GM23338 (cell line): ENCODE measurements at regions not wholly inside any gene's neighbourhood (a gene's known extent, or its start where the extent isn't known, plus 50 kb on each side); places are given as distances from the start of the nearest gene placed in this dataset.

Experiments
- ATAC-seq: fragments of 200-7000 bp; cut with Tn5 transposase; 3 replicates; pipeline ENCODE4 v1.9.1; 2020
- DNase-seq: peaks from one replicate; pipeline ENCODE4 v3.0.0-alpha.2; 2015; ENCODE audit warnings: low spot score
- H2AFZ ChIP-seq: fragments of 200-600 bp; sonication (generic); 2 replicates; pipeline ENCODE4 v1.8.0; 2016; ENCODE audit warnings: antibody characterized with exemption, mild to moderate bottlenecking, moderate library complexity
- H3F3A ChIP-seq: fragments of 200-600 bp; sonication (generic); replicated peaks from 2 replicates; pipeline ENCODE4 v1.8.0; 2017; ENCODE audit warnings: antibody characterized with exemption, mixed run types, low read depth
- H3K27ac ChIP-seq: fragments of 200-600 bp; sonication (generic); 2 replicates; pipeline ENCODE4 v1.6.1; 2016; ENCODE audit warnings: low read depth
- H3K27me3 ChIP-seq: fragments of 200-600 bp; sonication (generic); 2 replicates; pipeline ENCODE4 v1.8.0; 2016; ENCODE audit warnings: mild to moderate bottlenecking, mixed run types, moderate library complexity; ENCODE audit not compliant: insufficient read depth
- H3K36me3 ChIP-seq: fragments of 200-600 bp; sonication (generic); 2 replicates; pipeline ENCODE4 v1.8.0; 2016; ENCODE audit warnings: mild to moderate bottlenecking; ENCODE audit not compliant: insufficient read depth
- H3K4me1 ChIP-seq: fragments of 200-600 bp; sonication (generic); 2 replicates; pipeline ENCODE4 v1.8.0; 2016; ENCODE audit warnings: mild to moderate bottlenecking, moderate library complexity; ENCODE audit not compliant: insufficient read depth
- H3K4me2 ChIP-seq: fragments of 200-600 bp; sonication (generic); 2 replicates; pipeline ENCODE4 v1.7.1; 2017; ENCODE audit warnings: mixed run types
- H3K4me3 ChIP-seq: fragments of 200-600 bp; sonication (generic); 2 replicates; pipeline ENCODE4 v1.6.1; 2016; ENCODE audit warnings: mixed run types
- H3K79me2 ChIP-seq: fragments of 200-600 bp; sonication (generic); replicated peaks from 2 replicates; pipeline ENCODE4 v1.8.0; 2017; ENCODE audit warnings: mild to moderate bottlenecking; ENCODE audit not compliant: insufficient read depth
- H3K9me2 ChIP-seq: fragments of 200-600 bp; sonication (generic); 2 replicates; pipeline ENCODE4 v1.8.0; 2017; ENCODE audit not compliant: insufficient read depth
- H4K20me1 ChIP-seq: fragments of 200-600 bp; sonication (generic); replicated peaks from 2 replicates; pipeline ENCODE4 v1.8.0; 2017; ENCODE audit warnings: mild to moderate bottlenecking; ENCODE audit not compliant: insufficient read depth
- H3K27ac Mint-ChIP-seq: 2 replicates; pipeline ENCODE4 v1.8.0; 2020; ENCODE audit warnings: inconsistent platforms, mild to moderate bottlenecking, moderate library complexity, mixed read lengths
- H3K27me3 Mint-ChIP-seq: 3 replicates; pipeline ENCODE4 v1.8.0; 2022; ENCODE audit warnings: low read depth, mild to moderate bottlenecking, moderate library complexity, mixed read lengths, inconsistent platforms; ENCODE audit not compliant: insufficient read depth, poor library complexity
- H3K36me3 Mint-ChIP-seq: 3 replicates; pipeline ENCODE4 v1.8.0; 2021; ENCODE audit warnings: low read depth, mild to moderate bottlenecking, inconsistent platforms, moderate library complexity, mixed read lengths
- H3K4me1 Mint-ChIP-seq: 3 replicates; pipeline ENCODE4 v1.8.0; 2020; ENCODE audit warnings: mild to moderate bottlenecking, inconsistent platforms, mixed read lengths
- H3K4me3 Mint-ChIP-seq: 3 replicates; pipeline ENCODE4 v1.8.0; 2021; ENCODE audit warnings: moderate library complexity, mild to moderate bottlenecking, inconsistent platforms, mixed read lengths
- H3K9me3 Mint-ChIP-seq: 3 replicates; pipeline ENCODE4 v1.8.0; 2020; ENCODE audit warnings: moderate library complexity, mild to moderate bottlenecking, inconsistent platforms, mixed read lengths
- CREB1 ChIP-seq: fragments of 250-450 bp; sonication (Bioruptor Pico); IDR thresholded peaks from 2 replicates; pipeline ENCODE4 v1.5.0; 2020; ENCODE audit warnings: low read depth, mild to moderate bottlenecking, moderate library complexity
- CTCF ChIP-seq, 2 experiments: fragments of 200-600 bp in 1 of 2; sonication (generic) in 1 of 2; conservative IDR thresholded peaks; 2 replicates each; pipeline versions ENCODE4 v1.5.1 to v1.6.1; 2016 to 2017; ENCODE audit warnings: antibody characterized with exemption in 2 of 2, low read depth in 2 of 2, mild to moderate bottlenecking in 2 of 2, moderate library complexity in 1 of 2
- EZH2 ChIP-seq: fragments of 200-600 bp; sonication (generic); IDR thresholded peaks from one replicate; pipeline ENCODE4 v1.8.0; 2017; ENCODE audit warnings: antibody characterized with exemption, mild to moderate bottlenecking, low read depth; ENCODE audit not compliant: unreplicated experiment
- EZH2phosphoT487 ChIP-seq: fragments of 200-600 bp; sonication (generic); IDR thresholded peaks from one replicate; pipeline ENCODE4 v1.8.1; 2018; ENCODE audit warnings: antibody characterized with exemption; ENCODE audit not compliant: unreplicated experiment
- JUNB ChIP-seq: IDR thresholded peaks from one replicate; pipeline ENCODE4 v1.6.1; 2016; ENCODE audit warnings: antibody characterized with exemption; ENCODE audit not compliant: unreplicated experiment
- NANOG ChIP-seq: IDR thresholded peaks from 2 replicates; pipeline ENCODE4 v1.6.1; 2016; ENCODE audit warnings: antibody characterized with exemption, borderline replicate concordance
- POLR2AphosphoS5 ChIP-seq: IDR thresholded peaks from 2 replicates; pipeline ENCODE4 v1.6.1; 2016; ENCODE audit warnings: antibody characterized with exemption, low read depth
- REST ChIP-seq: IDR thresholded peaks from one replicate; pipeline ENCODE4 v1.6.1; 2018; ENCODE audit warnings: antibody characterized with exemption; ENCODE audit not compliant: unreplicated experiment
- STAT1 ChIP-seq: IDR thresholded peaks from one replicate; pipeline ENCODE4 v1.6.1; 2016; ENCODE audit warnings: antibody characterized with exemption; ENCODE audit not compliant: unreplicated experiment
- ZNF114 ChIP-seq: fragments of 250-450 bp; sonication (Bioruptor Pico); IDR thresholded peaks from 2 replicates; pipeline ENCODE4 v1.5.0; 2020; ENCODE audit warnings: mild to moderate bottlenecking, moderate library complexity
- ZNF331 ChIP-seq: fragments of 250-450 bp; sonication (Bioruptor Pico); IDR thresholded peaks from 2 replicates; pipeline ENCODE4 v1.5.0; 2020; ENCODE audit warnings: low read depth, mild to moderate bottlenecking, moderate library complexity
- ZNF462 ChIP-seq: fragments of 250-450 bp; sonication (Bioruptor Pico); IDR thresholded peaks from 2 replicates; pipeline ENCODE4 v1.5.0; 2020; ENCODE audit warnings: mild to moderate bottlenecking, moderate library complexity

GRCh38 chr16:16857012-16857411, 478.1 kb downstream of the NPIPA7 start:
- no peak; the same call in 2 of the 3 replicates for ATAC-seq
- Histone ChIP-seq H4K20me1 (no peaks in the 10 kb centered on the region), H3F3A (no peaks in the 10 kb centered on the region), H3K4me1 (no peaks in the 10 kb centered on the region), H3K4me2 (no peak overlapping the region), H3K79me2 (no peaks in the 10 kb centered on the region), H3K36me3 (no peaks in the 10 kb centered on the region), H3K4me3 (no peak overlapping the region), H3K27me3 (no peaks in the 10 kb centered on the region), H3K9me2 (0 out of 2 replicates have a peak, but pooled peaks cover 4% of the 10 kb centered on the region), H2AFZ (no peak overlapping the region), H3K27ac (no peak overlapping the region)
- H3K9me3 Mint-ChIP-seq = no peaks in the 10 kb centered on the region
- TF ChIP-seq ZNF114 (CRISPR knock-in tag) (no peak), CTCF (conservative IDR thresholded peaks at IDR 0.05; ENCODE audit: low read depth in 2 of 2) (no peak), STAT1 (no peak), JUNB (no peak), REST (no peak), NANOG (no peak), EZH2phosphoT487 (no peak), POLR2AphosphoS5 (no peak), ZNF462 (no peak), CREB1 (CRISPR knock-in tag) (no peak), ZNF331 (CRISPR knock-in tag) (no peak), EZH2 (no peak)
- no peak overlapping the region for H3K4me3 Mint-ChIP-seq
- no peaks in the 10 kb centered on the region for H3K36me3 Mint-ChIP-seq
- no peak overlapping the region for H3K27ac Mint-ChIP-seq
- peaks cover 10% of the 10 kb centered on the region; the same call in 2 of the 3 replicates for H3K4me1 Mint-ChIP-seq
- DNase-seq = no peak
- peaks cover 13% of the 10 kb centered on the region for H3K27me3 Mint-ChIP-seq
